ENCODE measurements at regions not wholly inside any gene's neighbourhood (a gene's known extent, or its start where the extent isn't known, plus 50 kb on each side); places are given as distances from the start of the nearest gene placed in this dataset.

- intact Hi-C loops (cut with DNase I; ENCODE audit: low total_unique reads) = no loop called here
- no peak overlapping the region for H3K4me3 ChIP-seq (ENCODE audit: low read depth, poor library complexity, severe bottlenecking)
- TF ChIP-seq POLR2A (IDR thresholded peaks at IDR 0.05) (no peak), CTCF (IDR thresholded peaks at IDR 0.05) (no peak)
- no peak for DNase-seq (ENCODE audit: low spot score in 2 of 2)
These were observed 246.4 kb downstream of the SH2D1A start for GRCh38 chrX:124592744-124593143.

- WGBS, 2 donors = 54 to 83% methylated on average over 1 of the region's 1 CpG
- DNase-seq (ENCODE audit: low spot score in 2 of 2) = no peak
- intact Hi-C loops (cut with DNase I; ENCODE audit: low total_unique reads) = no loop called here
- TF ChIP-seq CTCF (IDR thresholded peaks at IDR 0.05) (no peak), POLR2A (IDR thresholded peaks at IDR 0.05) (no peak)
- no peak overlapping the region for H3K4me3 ChIP-seq (ENCODE audit: low read depth, poor library complexity, severe bottlenecking)
These were observed 247.8 kb downstream of the SH2D1A start for GRCh38 chrX:124594017-124594651.

GRCh38 chrX:124605511-124605910, 259.1 kb downstream of the SH2D1A start:
- intact Hi-C loops (cut with DNase I; ENCODE audit: low total_unique reads) = no loop called here
- WGBS, 2 donors = 94 to 97% methylated on average over 1 of the region's 1 CpG
- DNase-seq (ENCODE audit: low spot score in 2 of 2) = no peak
- no peak overlapping the region for H3K4me3 ChIP-seq (ENCODE audit: low read depth, poor library complexity, severe bottlenecking)
- no peak for TF ChIP-seq POLR2A (IDR thresholded peaks at IDR 0.05)
- no peak for TF ChIP-seq CTCF (IDR thresholded peaks at IDR 0.05)

- no peak for TF ChIP-seq POLR2A (IDR thresholded peaks at IDR 0.05)
- TF ChIP-seq CTCF (IDR thresholded peaks at IDR 0.05) = no peak
- no peak overlapping the region for H3K4me3 ChIP-seq (ENCODE audit: low read depth, poor library complexity, severe bottlenecking)
- DNase-seq (ENCODE audit: low spot score in 2 of 2) = no peak
- intact Hi-C loops (cut with DNase I; ENCODE audit: low total_unique reads) = no loop called here
- 50 to 96% methylated on average over 2 of the region's 2 CpGs for WGBS, 2 donors
These were observed 260.4 kb downstream of the SH2D1A start for GRCh38 chrX:124606724-124607123.

GRCh38 chrX:124619710-124620109, 273.3 kb downstream of the SH2D1A start:
- WGBS, 2 donors = 69 to 85% methylated on average over 3 of the region's 3 CpGs
- TF ChIP-seq POLR2A (IDR thresholded peaks at IDR 0.05) = no peak
- no peak overlapping the region for H3K4me3 ChIP-seq (ENCODE audit: low read depth, poor library complexity, severe bottlenecking)
- intact Hi-C loops (cut with DNase I; ENCODE audit: low total_unique reads) = no loop called here
- DNase-seq (ENCODE audit: low spot score in 2 of 2) = peak in 1 of 2 donors; percentile 19

- 40 to 54% methylated on average over 4 of the region's 4 CpGs for WGBS, 2 donors
- intact Hi-C loops (cut with DNase I; ENCODE audit: low total_unique reads) = no loop called here
- no peak for TF ChIP-seq POLR2A (IDR thresholded peaks at IDR 0.05)
- no peak for TF ChIP-seq CTCF (IDR thresholded peaks at IDR 0.05)
- DNase-seq (ENCODE audit: low spot score in 2 of 2) = no peak
- H3K4me3 ChIP-seq (ENCODE audit: low read depth, poor library complexity, severe bottlenecking) = no peak overlapping the region
These were observed 288.0 kb downstream of the SH2D1A start for GRCh38 chrX:124634363-124634762.
